ENCODE measurements at regions not wholly inside any gene's neighbourhood (a gene's known extent, or its start where the extent isn't known, plus 50 kb on each side); places are given as distances from the start of the nearest gene placed in this dataset.

- no peak overlapping the region for H3K4me2 ChIP-seq (ENCODE audit: low read length)
- H3K56ac ChIP-seq (ENCODE audit: low read length), result no peak overlapping the region
- H3K4ac ChIP-seq (ENCODE audit: low read depth, low read length), result no peak overlapping the region
- H4K8ac ChIP-seq (ENCODE audit: low read depth, low read length), result no peak overlapping the region
- no peak overlapping the region for H2AK5ac ChIP-seq (ENCODE audit: low read length)
- no peak overlapping the region for H3K18ac ChIP-seq (ENCODE audit: low read length)
- H3K27ac ChIP-seq (ENCODE audit: low read depth, low read length), result no peak overlapping the region
- no CpG with 5 or more reads among the region's 5 CpGs for WGBS (ENCODE audit: extremely low coverage, insufficient coverage, low lambda C conversion rate)
- H3K79me2 ChIP-seq (ENCODE audit: control insufficient read depth, insufficient read depth, low read length), result no peaks in the 10 kb centered on the region
- H3K36me3 ChIP-seq (ENCODE audit: control insufficient read depth, insufficient read depth, low read length), result no peaks in the 10 kb centered on the region
- H2BK5ac ChIP-seq (ENCODE audit: low read length), result no peak overlapping the region
- no peak overlapping the region for H3K4me3 ChIP-seq (ENCODE audit: low read length)
- H3K4me1 ChIP-seq (ENCODE audit: control insufficient read depth, low read depth, low read length), result no peaks in the 10 kb centered on the region
- no peak overlapping the region for H2BK120ac ChIP-seq (ENCODE audit: low read depth, low read length)
- H3K9ac ChIP-seq (ENCODE audit: low read length), result no peak overlapping the region
- H3K23ac ChIP-seq (ENCODE audit: low read length), result no peak overlapping the region
- no peak for DNase-seq
- no peak overlapping the region for H4K5ac ChIP-seq (ENCODE audit: low read length)
- no peaks in the 10 kb centered on the region for H3K79me1 ChIP-seq (ENCODE audit: low read length)
- H3K27me3 ChIP-seq (ENCODE audit: insufficient read depth, low read length, poor library complexity), result no peaks in the 10 kb centered on the region
- no peak overlapping the region for H2BK15ac ChIP-seq (replicated peaks; ENCODE audit: low read depth)
These were observed 125.2 kb downstream of the FGF9 start for GRCh38 chr13:21796066-21796465.

DNA sequence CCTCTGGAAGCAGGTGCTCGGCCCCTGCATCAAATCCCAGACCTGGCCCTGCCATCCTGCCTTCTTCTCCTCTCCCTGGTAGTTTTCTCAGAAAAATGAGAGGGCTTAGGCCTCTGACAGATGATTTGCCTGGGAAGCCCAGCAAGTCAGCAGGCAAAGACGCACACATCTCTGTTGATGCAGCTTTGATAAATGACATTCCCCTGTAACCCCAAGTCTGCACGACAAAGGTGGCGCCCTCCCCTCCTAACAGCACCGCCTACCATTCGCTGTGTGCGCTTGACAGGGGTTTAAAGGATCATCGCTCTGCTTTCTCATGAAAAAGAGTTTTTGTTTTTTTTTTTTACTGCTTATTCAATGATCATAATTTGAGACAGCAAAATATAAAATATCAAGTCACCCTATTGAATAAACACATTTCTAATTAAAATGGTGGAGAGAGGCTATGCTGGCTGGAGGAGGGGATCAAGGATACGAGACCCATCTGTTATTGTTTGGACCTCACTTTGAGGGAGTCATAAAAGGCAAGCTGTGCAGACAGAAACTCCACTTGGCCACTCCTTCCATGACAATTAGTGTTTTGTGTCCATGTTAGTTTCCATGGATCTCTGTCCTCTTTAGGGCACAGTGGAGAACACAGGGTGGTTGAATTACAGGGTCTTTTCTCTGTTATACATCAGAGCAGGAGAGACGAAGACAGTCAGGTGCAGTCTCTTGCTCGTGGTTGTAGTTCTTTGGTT is 126.1 kb downstream of the FGF9 start:
- no peak overlapping the region for H2BK15ac ChIP-seq (replicated peaks; ENCODE audit: low read depth)
- no peak overlapping the region for H3K27ac ChIP-seq (ENCODE audit: low read depth, low read length)
- no peaks in the 10 kb centered on the region for H3K79me1 ChIP-seq (ENCODE audit: low read length)
- no peak overlapping the region for H4K8ac ChIP-seq (ENCODE audit: low read depth, low read length)
- no peaks in the 10 kb centered on the region for H3K4me1 ChIP-seq (ENCODE audit: control insufficient read depth, low read depth, low read length)
- no peak overlapping the region for H3K4me2 ChIP-seq (ENCODE audit: low read length)
- no peak overlapping the region for H4K5ac ChIP-seq (ENCODE audit: low read length)
- no peak overlapping the region for H3K4ac ChIP-seq (ENCODE audit: low read depth, low read length)
- H2BK120ac ChIP-seq (ENCODE audit: low read depth, low read length), result no peak overlapping the region
- H3K4me3 ChIP-seq (ENCODE audit: low read length), result no peak overlapping the region
- H3K56ac ChIP-seq (ENCODE audit: low read length), result no peak overlapping the region
- no CpG with 5 or more reads among the region's 11 CpGs for WGBS (ENCODE audit: extremely low coverage, insufficient coverage, low lambda C conversion rate)
- H3K18ac ChIP-seq (ENCODE audit: low read length), result no peak overlapping the region
- H3K36me3 ChIP-seq (ENCODE audit: control insufficient read depth, insufficient read depth, low read length), result no peaks in the 10 kb centered on the region
- H3K27me3 ChIP-seq (ENCODE audit: insufficient read depth, low read length, poor library complexity), result no peaks in the 10 kb centered on the region
- H2AK5ac ChIP-seq (ENCODE audit: low read length), result no peak overlapping the region
- no peaks in the 10 kb centered on the region for H3K79me2 ChIP-seq (ENCODE audit: control insufficient read depth, insufficient read depth, low read length)
- DNase-seq, result no peak
- H3K23ac ChIP-seq (ENCODE audit: low read length), result no peak overlapping the region
- H2BK5ac ChIP-seq (ENCODE audit: low read length), result no peak overlapping the region
- H3K9ac ChIP-seq (ENCODE audit: low read length), result no peak overlapping the region

DNA sequence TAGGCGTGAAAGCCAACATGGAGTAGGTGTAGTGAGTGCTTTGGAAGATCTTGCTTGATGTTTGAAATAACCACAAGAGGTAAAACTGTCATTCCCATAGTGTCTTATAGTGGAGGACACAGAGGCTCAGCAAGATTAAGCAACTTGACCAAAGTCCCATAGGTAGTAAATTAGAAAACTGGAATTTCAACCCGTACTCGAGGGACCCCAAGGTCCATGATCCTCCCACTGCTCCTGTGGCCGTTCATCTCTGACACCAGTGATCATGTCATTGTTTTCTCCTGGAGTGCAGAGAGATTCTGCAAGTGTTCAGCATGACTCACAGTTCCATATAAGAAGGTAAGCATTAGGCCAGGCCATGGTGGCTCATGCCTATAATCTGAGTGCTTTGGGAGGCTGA is 126.9 kb downstream of the FGF9 start:
- no peak overlapping the region for H3K9ac ChIP-seq (ENCODE audit: low read length)

DNA sequence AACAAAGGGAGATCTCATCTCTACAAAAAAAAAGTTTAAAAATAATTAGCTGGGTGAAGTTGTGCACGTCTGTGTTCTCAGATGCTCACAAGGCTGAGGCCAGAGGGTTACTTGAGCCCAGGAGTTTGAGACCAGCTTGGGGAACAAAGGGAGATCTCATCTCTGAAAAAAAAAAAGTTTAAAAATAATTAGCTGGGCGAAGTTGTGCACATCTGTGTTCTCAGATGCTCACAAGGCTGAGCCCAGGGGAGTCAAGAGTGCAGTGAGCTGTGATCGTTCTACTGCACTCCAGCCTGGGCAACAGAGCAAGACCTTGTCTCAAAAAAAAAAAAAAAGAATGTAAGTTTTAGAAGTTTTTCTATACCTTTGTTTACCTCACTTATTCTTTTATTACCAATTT is 127.3 kb downstream of the FGF9 start:
- Histone ChIP-seq H3K36me3 (ENCODE audit: control insufficient read depth, insufficient read depth, low read length) (no peaks in the 10 kb centered on the region), H3K4me2 (ENCODE audit: low read length) (no peak overlapping the region), H3K79me1 (ENCODE audit: low read length) (no peaks in the 10 kb centered on the region), H3K27ac (ENCODE audit: low read depth, low read length) (no peak overlapping the region), H2BK120ac (ENCODE audit: low read depth, low read length) (no peak overlapping the region), H3K4me3 (ENCODE audit: low read length) (no peak overlapping the region), H3K27me3 (ENCODE audit: insufficient read depth, low read length, poor library complexity) (no peaks in the 10 kb centered on the region), H2BK5ac (ENCODE audit: low read length) (no peak overlapping the region), H2AK5ac (ENCODE audit: low read length) (no peak overlapping the region), H2BK15ac (replicated peaks; ENCODE audit: low read depth) (no peak overlapping the region), H3K23ac (ENCODE audit: low read length) (no peak overlapping the region), H3K18ac (ENCODE audit: low read length) (no peak overlapping the region), H3K4me1 (ENCODE audit: control insufficient read depth, low read depth, low read length) (no peaks in the 10 kb centered on the region), H3K9ac (ENCODE audit: low read length) (no peak overlapping the region), H3K56ac (ENCODE audit: low read length) (no peak overlapping the region), H3K79me2 (ENCODE audit: control insufficient read depth, insufficient read depth, low read length) (no peaks in the 10 kb centered on the region), H3K4ac (ENCODE audit: low read depth, low read length) (no peak overlapping the region), H4K5ac (ENCODE audit: low read length) (no peak overlapping the region), H4K8ac (ENCODE audit: low read depth, low read length) (no peak overlapping the region)
- WGBS (ENCODE audit: extremely low coverage, insufficient coverage, low lambda C conversion rate), result no CpG with 5 or more reads among the region's 3 CpGs
- DNase-seq, result no peak

More for the DNA sequence above, 126.9 kb downstream of the FGF9 start:
- Histone ChIP-seq H3K36me3 (ENCODE audit: control insufficient read depth, insufficient read depth, low read length) (no peaks in the 10 kb centered on the region), H3K79me2 (ENCODE audit: control insufficient read depth, insufficient read depth, low read length) (no peaks in the 10 kb centered on the region), H4K8ac (ENCODE audit: low read depth, low read length) (no peak overlapping the region), H2BK120ac (ENCODE audit: low read depth, low read length) (no peak overlapping the region), H3K4me2 (ENCODE audit: low read length) (no peak overlapping the region), H3K27me3 (ENCODE audit: insufficient read depth, low read length, poor library complexity) (no peaks in the 10 kb centered on the region), H3K4me3 (ENCODE audit: low read length) (no peak overlapping the region), H3K27ac (ENCODE audit: low read depth, low read length) (no peak overlapping the region), H4K5ac (ENCODE audit: low read length) (no peak overlapping the region), H2BK5ac (ENCODE audit: low read length) (no peak overlapping the region), H3K23ac (ENCODE audit: low read length) (no peak overlapping the region), H3K18ac (ENCODE audit: low read length) (no peak overlapping the region), H3K4me1 (ENCODE audit: control insufficient read depth, low read depth, low read length) (no peaks in the 10 kb centered on the region), H3K79me1 (ENCODE audit: low read length) (no peaks in the 10 kb centered on the region), H2BK15ac (replicated peaks; ENCODE audit: low read depth) (no peak overlapping the region), H3K4ac (ENCODE audit: low read depth, low read length) (no peak overlapping the region), H3K56ac (ENCODE audit: low read length) (no peak overlapping the region), H2AK5ac (ENCODE audit: low read length) (no peak overlapping the region)
- no CpG with 5 or more reads among the region's 4 CpGs for WGBS (ENCODE audit: extremely low coverage, insufficient coverage, low lambda C conversion rate)
- DNase-seq, result no peak

DNA sequence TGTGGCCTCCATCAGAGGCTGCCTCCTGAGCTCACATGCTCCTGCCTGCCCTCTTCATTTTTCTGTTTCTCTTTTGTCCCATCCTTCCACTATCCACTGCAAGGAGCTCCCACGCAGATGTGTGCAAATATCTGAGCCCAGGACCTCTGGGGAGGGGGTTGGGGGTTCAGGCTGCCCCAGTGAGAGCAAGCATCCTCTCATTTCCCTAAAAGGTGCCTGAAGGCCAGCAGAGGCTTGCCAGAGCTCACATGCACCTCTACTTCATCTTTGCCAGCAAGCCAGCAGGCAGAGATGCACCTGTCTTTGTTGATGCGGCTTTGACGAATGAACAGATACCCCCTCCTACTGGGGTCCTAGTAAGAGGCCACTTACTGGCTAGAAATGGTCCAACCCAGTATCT is 128.8 kb downstream of the FGF9 start:
- no peak overlapping the region for H3K23ac ChIP-seq (ENCODE audit: low read length)
- no peaks in the 10 kb centered on the region for H3K4me1 ChIP-seq (ENCODE audit: control insufficient read depth, low read depth, low read length)
- WGBS (ENCODE audit: extremely low coverage, insufficient coverage, low lambda C conversion rate), result no CpG with 5 or more reads among the region's 3 CpGs
- H4K8ac ChIP-seq (ENCODE audit: low read depth, low read length), result no peak overlapping the region
- H3K9ac ChIP-seq (ENCODE audit: low read length), result no peak overlapping the region
- H3K79me1 ChIP-seq (ENCODE audit: low read length), result no peaks in the 10 kb centered on the region
- no peaks in the 10 kb centered on the region for H3K79me2 ChIP-seq (ENCODE audit: control insufficient read depth, insufficient read depth, low read length)
- H3K4me2 ChIP-seq (ENCODE audit: low read length), result no peak overlapping the region
- no peak overlapping the region for H3K18ac ChIP-seq (ENCODE audit: low read length)
- no peaks in the 10 kb centered on the region for H3K27me3 ChIP-seq (ENCODE audit: insufficient read depth, low read length, poor library complexity)
- H3K27ac ChIP-seq (ENCODE audit: low read depth, low read length), result no peak overlapping the region
- H2AK5ac ChIP-seq (ENCODE audit: low read length), result no peak overlapping the region
- H4K5ac ChIP-seq (ENCODE audit: low read length), result no peak overlapping the region
- no peak overlapping the region for H3K56ac ChIP-seq (ENCODE audit: low read length)
- H2BK15ac ChIP-seq (replicated peaks; ENCODE audit: low read depth), result no peak overlapping the region
- H3K36me3 ChIP-seq (ENCODE audit: control insufficient read depth, insufficient read depth, low read length), result no peaks in the 10 kb centered on the region
- no peak for DNase-seq
- H3K4me3 ChIP-seq (ENCODE audit: low read length), result no peak overlapping the region
- no peak overlapping the region for H2BK120ac ChIP-seq (ENCODE audit: low read depth, low read length)
- H2BK5ac ChIP-seq (ENCODE audit: low read length), result no peak overlapping the region
- no peak overlapping the region for H3K4ac ChIP-seq (ENCODE audit: low read depth, low read length)
